HG03196 (cell line): ENCODE measurements at regions not wholly inside any gene's neighbourhood (a gene's known extent, or its start where the extent isn't known, plus 50 kb on each side); places are given as distances from the start of the nearest gene placed in this dataset.
"Not testable (repeated sequence)": the region's sequence is repeated elsewhere in the genome, so short reads cannot be mapped to it uniquely, and the experiment has no call there.

Experiments
- ATAC-seq: cut with Tn5 transposase; IDR thresholded peaks from one replicate; pipeline ENCODE4 v1.9.1; 2021; ENCODE audit not compliant: unreplicated experiment

GRCh38 chr11:92122561-92122960 lies 102.1 kb upstream of the FAT3 start:
- no peak for ATAC-seq

GRCh38 chr11:92111287-92111686 lies 113.3 kb upstream of the FAT3 start:
- no peak for ATAC-seq

GRCh38 chr11:92109466-92109865 lies 115.2 kb upstream of the FAT3 start:
- ATAC-seq: no peak

- ATAC-seq: no peak
Measured at GRCh38 chr11:92107331-92107730, 117.3 kb upstream of the FAT3 start.

- no peak for ATAC-seq
Measured at GRCh38 chr11:92104349-92104748, 120.3 kb upstream of the FAT3 start.

- ATAC-seq: no peak
Measured at GRCh38 chr11:92101920-92102319, 122.7 kb upstream of the FAT3 start.

GRCh38 chr11:92099183-92099582 lies 125.4 kb upstream of the FAT3 start:
- no peak for ATAC-seq

GRCh38 chr11:92098172-92098571 lies 126.4 kb upstream of the FAT3 start:
- ATAC-seq: no peak

GRCh38 chr11:92087725-92088537 lies 136.7 kb upstream of the FAT3 start:
- no peak for ATAC-seq

GRCh38 chr11:92083123-92083522 lies 141.5 kb upstream of the FAT3 start:
- no peak for ATAC-seq

GRCh38 chr11:92082652-92083051 lies 142.0 kb upstream of the FAT3 start:
- ATAC-seq: no peak

GRCh38 chr11:92074498-92074897 lies 150.1 kb upstream of the FAT3 start:
- ATAC-seq: not testable (repeated sequence)

GRCh38 chr11:92071660-92072059 lies 153.0 kb upstream of the FAT3 start:
- ATAC-seq: no peak

GRCh38 chr11:92070026-92070889 lies 154.4 kb upstream of the FAT3 start:
- no peak for ATAC-seq

- ATAC-seq: no peak
Measured at GRCh38 chr11:92067016-92067415, 157.6 kb upstream of the FAT3 start.

GRCh38 chr11:92061456-92062062 lies 163.1 kb upstream of the FAT3 start:
- ATAC-seq: no peak

GRCh38 chr11:92057849-92058442 lies 166.7 kb upstream of the FAT3 start:
- ATAC-seq: no peak

- no peak for ATAC-seq
Measured at GRCh38 chr11:92053216-92053615, 171.4 kb upstream of the FAT3 start.

- ATAC-seq: no peak
Measured at GRCh38 chr11:92050305-92050704, 174.3 kb upstream of the FAT3 start.

- no peak for ATAC-seq
Measured at GRCh38 chr11:92048415-92048814, 176.2 kb upstream of the FAT3 start.

GRCh38 chr11:92046103-92046502 lies 178.5 kb upstream of the FAT3 start:
- ATAC-seq: no peak
